Astrocyte of the cerebellum (primary cell): ENCODE measurements at regions not wholly inside any gene's neighbourhood (a gene's known extent, or its start where the extent isn't known, plus 50 kb on each side); places are given as distances from the start of the nearest gene placed in this dataset.
"Not testable (repeated sequence)": the region's sequence is repeated elsewhere in the genome, so short reads cannot be mapped to it uniquely, and the experiment has no call there.

ENCODE experiments used
- DNase-seq: peaks from one replicate; pipeline ENCODE4 v3.0.0-alpha.2; 2011; ENCODE audit warnings: low read depth
- H3K4me3 ChIP-seq: 2 replicates; pipeline ENCODE4 v1.5.1; 2011; ENCODE audit warnings: mild to moderate bottlenecking, low read depth, low read length, moderate library complexity
- CTCF ChIP-seq: IDR thresholded peaks from 2 replicates; pipeline ENCODE4 v1.5.1; 2012; ENCODE audit warnings: low read length, low read depth, moderate library complexity, mild to moderate bottlenecking; ENCODE audit errors: missing control alignments
- in situ Hi-C: cut with HindIII; loops from 2 replicates; pipeline ENCODE4 v1.10.0; 2017; ENCODE audit warnings: low sequenced_read_pairs

GRCh38 chr10:30169342-30169741 lies 110.0 kb upstream of the JCAD start:
- no peak for TF ChIP-seq CTCF
- in situ Hi-C loops: no loop called here
- no peak overlapping the region for H3K4me3 ChIP-seq
- DNase-seq: no peak

GRCh38 chr10:30166929-30167328 lies 107.5 kb upstream of the JCAD start:
- DNase-seq: no peak
- H3K4me3 ChIP-seq: no peak overlapping the region
- no peak for TF ChIP-seq CTCF
- in situ Hi-C loops: no loop called here

GRCh38 chr10:30163410-30163809 lies 104.0 kb upstream of the JCAD start:
- H3K4me3 ChIP-seq, in situ Hi-C loops, DNase-seq: not testable (repeated sequence)

- H3K4me3 ChIP-seq, DNase-seq, in situ Hi-C loops: not testable (repeated sequence)
Measured at GRCh38 chr10:30162796-30163195, 103.4 kb upstream of the JCAD start.

- H3K4me3 ChIP-seq: no peak overlapping the region
- no peak for DNase-seq
- in situ Hi-C loops: no loop called here
- TF ChIP-seq CTCF: no peak
Measured at GRCh38 chr10:30160271-30160982, 101.0 kb upstream of the JCAD start.

- in situ Hi-C loops, H3K4me3 ChIP-seq, DNase-seq: not testable (repeated sequence)
Measured at GRCh38 chr10:30159614-30160013, 100.2 kb upstream of the JCAD start.

- DNase-seq: no peak
- no peak for TF ChIP-seq CTCF
- in situ Hi-C loops: no loop called here
- H3K4me3 ChIP-seq: no peak overlapping the region
Measured at GRCh38 chr10:30158325-30158960, 99.1 kb upstream of the JCAD start.

- in situ Hi-C loops: no loop called here
Measured at GRCh38 chr10:30155401-30155800, 96.0 kb upstream of the JCAD start.

More at GRCh38 chr10:30155401-30155800, 96.0 kb upstream of the JCAD start:
- TF ChIP-seq CTCF: no peak
- no peak overlapping the region for H3K4me3 ChIP-seq
- DNase-seq: peak; percentile 85
